ENCODE measurements at regions not wholly inside any gene's neighbourhood (a gene's known extent, or its start where the extent isn't known, plus 50 kb on each side); places are given as distances from the start of the nearest gene placed in this dataset.

GRCh38 chr18:73478191-73478590 is 610.4 kb upstream of the NETO1 start:
- no peak for ATAC-seq (ENCODE audit: poor library complexity)

GRCh38 chr18:73476031-73476430 is 608.2 kb upstream of the NETO1 start:
- intact Hi-C loops (cut with DNase I) = no loop called here
- ATAC-seq (ENCODE audit: poor library complexity) (no peak), DNase-seq (no peak)

More at GRCh38 chr18:73478191-73478590, 610.4 kb upstream of the NETO1 start:
- intact Hi-C loops (cut with DNase I) = no loop called here
- DNase-seq = no peak

GRCh38 chr18:73462092-73462491 is 594.3 kb upstream of the NETO1 start:
- peak; percentile 43 for ATAC-seq (ENCODE audit: poor library complexity)
- DNase-seq = no peak
- intact Hi-C loops (cut with DNase I) = no loop called here

- intact Hi-C loops (cut with DNase I) = no loop called here
- DNase-seq (no peak), ATAC-seq (ENCODE audit: poor library complexity) (no peak)
Observed at GRCh38 chr18:73461780-73462059, 593.9 kb upstream of the NETO1 start.

GRCh38 chr18:73461038-73461779 is 593.4 kb upstream of the NETO1 start:
- ATAC-seq (ENCODE audit: poor library complexity) (no peak), DNase-seq (no peak)
- intact Hi-C loops (cut with DNase I) = no loop called here

- intact Hi-C loops (cut with DNase I) = no loop called here
- DNase-seq (no peak), ATAC-seq (ENCODE audit: poor library complexity) (no peak)
Observed at GRCh38 chr18:73458186-73458964, 590.6 kb upstream of the NETO1 start.

- intact Hi-C loops (cut with DNase I) = no loop called here
- ATAC-seq (ENCODE audit: poor library complexity) = no peak
Observed at GRCh38 chr18:73456643-73457042, 588.9 kb upstream of the NETO1 start.

GRCh38 chr18:73452866-73453265 is 585.1 kb upstream of the NETO1 start:
- no peak for DNase-seq
- no peak for ATAC-seq (ENCODE audit: poor library complexity)
- intact Hi-C loops (cut with DNase I) = no loop called here

More at GRCh38 chr18:73456643-73457042, 588.9 kb upstream of the NETO1 start:
- no peak for DNase-seq

GRCh38 chr18:73446502-73446901 is 578.7 kb upstream of the NETO1 start:
- ATAC-seq (ENCODE audit: poor library complexity) (no peak), DNase-seq (no peak)
- intact Hi-C loops (cut with DNase I) = no loop called here

- DNase-seq (no peak), ATAC-seq (ENCODE audit: poor library complexity) (no peak)
- intact Hi-C loops (cut with DNase I) = no loop called here
Observed at GRCh38 chr18:73431620-73432019, 563.8 kb upstream of the NETO1 start.

- ATAC-seq (ENCODE audit: poor library complexity) (no peak), DNase-seq (no peak)
- intact Hi-C loops (cut with DNase I) = no loop called here
Observed at GRCh38 chr18:73421010-73421409, 553.2 kb upstream of the NETO1 start.

GRCh38 chr18:73419531-73419930 is 551.7 kb upstream of the NETO1 start:
- DNase-seq (no peak), ATAC-seq (ENCODE audit: poor library complexity) (no peak)
- intact Hi-C loops (cut with DNase I) = no loop called here

- DNase-seq = no peak
- intact Hi-C loops (cut with DNase I) = no loop called here
- ATAC-seq (ENCODE audit: poor library complexity) = no peak
Observed at GRCh38 chr18:73414598-73414997, 546.8 kb upstream of the NETO1 start.

GRCh38 chr18:73414069-73414468 is 546.3 kb upstream of the NETO1 start:
- intact Hi-C loops (cut with DNase I) = no loop called here
- DNase-seq (no peak), ATAC-seq (ENCODE audit: poor library complexity) (no peak)

GRCh38 chr18:73409242-73409641 is 541.5 kb upstream of the NETO1 start:
- no peak for DNase-seq
- ATAC-seq (ENCODE audit: poor library complexity) = no peak
- intact Hi-C loops (cut with DNase I) = no loop called here

- intact Hi-C loops (cut with DNase I) = no loop called here
- no peak for DNase-seq
- no peak for ATAC-seq (ENCODE audit: poor library complexity)
Observed at GRCh38 chr18:73408469-73408868, 540.7 kb upstream of the NETO1 start.

- peak; percentile 45 for ATAC-seq (ENCODE audit: poor library complexity)
- no peak for DNase-seq
Observed at GRCh38 chr18:73407506-73407905, 539.7 kb upstream of the NETO1 start.

GRCh38 chr18:73384246-73384645 is 516.5 kb upstream of the NETO1 start:
- DNase-seq = no peak
- intact Hi-C loops (cut with DNase I) = no loop called here
- ATAC-seq (ENCODE audit: poor library complexity) = no peak

More at GRCh38 chr18:73407506-73407905, 539.7 kb upstream of the NETO1 start:
- intact Hi-C loops (cut with DNase I) = no loop called here

- ATAC-seq (ENCODE audit: poor library complexity) = no peak
- no peak for DNase-seq
- intact Hi-C loops (cut with DNase I) = no loop called here
Observed at GRCh38 chr18:73381699-73382036, 513.9 kb upstream of the NETO1 start.

GRCh38 chr18:73381016-73381698 is 513.4 kb upstream of the NETO1 start:
- intact Hi-C loops (cut with DNase I) = no loop called here
- ATAC-seq (ENCODE audit: poor library complexity) (no peak), DNase-seq (no peak)

Data from Right ventricle myocardium superior (tissue), 1 donor.